DMS114 treated with DMSO at 0.1 percent for 48 hours (cell line): ENCODE measurements at regions not wholly inside any gene's neighbourhood (a gene's known extent, or its start where the extent isn't known, plus 50 kb on each side); places are given as distances from the start of the nearest gene placed in this dataset.
"Not testable (repeated sequence)": the region's sequence is repeated elsewhere in the genome, so short reads cannot be mapped to it uniquely, and the experiment has no call there.

Experiments used
- DNase-seq: peaks from one replicate; lab custom pipeline; 2025; ENCODE audit not compliant: unreplicated experiment; lab: John Stamatoyannopoulos, UW

DNA sequence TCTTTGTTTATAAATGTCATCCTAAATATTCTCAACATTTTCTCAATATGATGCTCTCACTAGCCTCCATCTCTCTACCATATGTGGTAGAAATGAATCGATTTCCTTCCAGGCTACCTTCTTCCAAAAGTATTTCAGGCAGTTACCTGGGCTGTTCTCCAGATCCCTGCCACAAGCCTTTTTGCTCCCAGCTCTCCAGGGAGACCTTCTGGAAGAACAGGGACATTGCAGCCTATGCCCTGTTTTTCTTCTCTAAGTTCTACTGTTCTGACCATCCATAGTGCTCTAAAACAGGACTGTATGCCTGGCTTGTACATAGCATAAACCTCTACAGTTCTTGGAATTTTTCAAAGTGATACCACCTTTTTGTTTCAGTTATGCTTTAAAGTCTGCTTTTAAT lies 552.8 kb downstream of the ANKRD7 start:
- no peak for DNase-seq

DNA sequence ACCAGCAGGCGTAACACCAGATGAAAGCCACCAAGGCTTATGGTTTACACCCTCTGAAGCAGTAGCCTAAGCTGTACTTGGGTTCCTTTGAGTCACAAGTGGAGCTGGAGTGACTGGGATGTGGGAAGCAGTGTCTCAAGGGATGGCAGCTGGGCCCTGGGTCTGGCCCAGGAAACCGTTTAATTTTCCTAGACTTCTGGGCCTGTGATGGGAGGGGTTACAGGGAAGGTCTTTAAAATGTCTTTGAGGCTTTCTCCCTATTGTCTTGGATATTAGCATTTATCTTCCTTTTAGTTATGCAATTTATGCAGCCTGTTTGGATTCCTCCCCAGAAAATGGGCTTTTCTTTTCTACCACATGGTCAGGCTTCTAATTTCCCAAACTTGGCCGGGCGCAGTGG lies 568.2 kb downstream of the ANKRD7 start:
- DNase-seq, result no peak

DNA sequence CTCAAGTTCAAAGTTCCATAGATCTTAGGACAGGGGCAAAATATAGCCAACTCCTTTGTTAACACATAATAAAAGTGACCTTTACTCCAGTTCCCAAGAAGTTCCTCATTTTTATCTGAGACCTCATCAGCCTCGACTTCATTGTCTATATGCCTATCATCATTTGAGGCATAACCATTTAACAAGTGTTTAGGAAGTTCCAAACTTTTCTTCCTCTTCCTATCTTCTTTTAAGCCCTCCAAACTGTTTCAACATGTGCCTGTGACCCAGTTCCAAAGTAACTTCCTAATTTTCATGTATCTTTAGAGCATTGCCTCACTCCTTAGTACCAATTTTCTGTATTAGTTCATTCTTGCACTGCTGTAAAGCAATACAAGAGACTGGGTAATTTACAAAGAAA lies 569.1 kb downstream of the ANKRD7 start:
- DNase-seq, result no peak

DNA sequence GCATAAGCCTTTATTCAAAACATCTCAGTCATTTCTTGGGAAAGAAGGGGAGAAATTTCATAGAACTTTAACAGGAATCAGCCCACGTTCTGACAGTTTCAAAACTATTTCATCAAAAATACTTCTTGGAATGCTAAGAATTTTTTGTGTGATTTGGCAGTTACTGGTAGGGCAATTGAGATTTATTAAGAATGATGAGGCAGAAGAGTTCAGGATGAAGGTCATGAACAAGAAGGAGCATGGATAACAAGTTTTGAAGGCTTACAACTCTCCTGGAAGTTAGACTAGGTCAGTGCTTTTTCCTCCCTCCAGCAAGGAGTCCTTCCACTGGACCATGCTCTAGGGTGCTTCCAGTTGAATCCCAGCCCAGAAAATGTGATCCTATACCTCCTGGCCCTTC lies 569.9 kb downstream of the ANKRD7 start:
- DNase-seq, result no peak

DNA sequence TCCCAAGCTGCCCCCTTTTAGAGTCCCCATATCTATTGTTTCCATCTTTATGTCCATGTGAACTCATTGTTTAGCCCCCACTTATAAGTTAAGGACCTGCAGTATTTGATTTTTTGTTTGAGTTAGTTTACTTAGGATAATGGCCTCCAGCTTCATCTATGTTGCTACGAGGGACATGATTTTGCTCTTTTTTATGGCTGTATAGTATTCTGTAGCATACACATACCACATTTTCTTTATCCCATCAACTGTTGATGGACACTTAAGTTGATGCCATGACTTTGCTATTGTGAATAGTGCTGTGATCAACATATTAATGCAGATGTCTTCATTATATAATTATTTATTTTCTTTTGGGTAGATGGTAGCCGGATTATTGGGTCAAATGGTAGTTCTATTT lies 576.9 kb downstream of the ANKRD7 start:
- DNase-seq, result no peak

DNA sequence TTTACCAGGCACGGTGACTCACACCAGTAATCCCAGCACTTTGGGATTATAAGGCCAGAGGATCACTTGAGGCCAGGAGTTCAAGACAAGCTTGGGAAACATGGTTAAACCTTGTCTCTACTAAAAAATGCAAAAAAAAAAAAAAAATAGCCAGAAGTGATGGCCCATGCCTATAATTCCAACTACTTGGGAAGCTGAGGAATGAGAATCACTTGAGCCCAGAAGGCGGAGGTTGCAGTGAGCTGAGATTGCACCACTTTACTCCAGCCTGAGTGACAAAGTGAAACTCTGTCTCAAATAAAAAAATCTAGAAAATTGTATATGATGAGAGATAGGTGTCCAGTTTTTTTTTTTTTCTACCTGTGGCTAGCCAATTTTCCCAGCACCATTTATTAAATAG lies 578.2 kb downstream of the ANKRD7 start:
- no peak for DNase-seq

DNA sequence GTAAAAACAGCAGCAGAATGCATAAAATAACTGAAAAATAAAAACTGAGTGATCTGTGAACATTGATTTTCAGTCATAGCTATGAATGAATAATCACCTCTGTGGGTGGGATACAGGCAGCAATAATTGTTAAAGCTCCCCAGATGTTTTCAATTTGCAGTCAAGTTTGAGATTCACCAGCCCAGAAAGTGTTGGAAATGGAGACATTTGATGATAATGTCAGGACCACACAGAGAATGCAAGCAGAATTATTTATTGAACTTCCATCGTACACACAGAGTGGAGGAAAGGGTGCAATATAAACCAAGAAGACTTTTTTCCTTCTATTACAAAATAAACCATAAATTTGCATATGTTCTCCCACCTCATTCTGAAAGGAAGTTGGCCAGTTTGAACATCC lies 601.7 kb downstream of the ANKRD7 start:
- DNase-seq, result no peak

DNA sequence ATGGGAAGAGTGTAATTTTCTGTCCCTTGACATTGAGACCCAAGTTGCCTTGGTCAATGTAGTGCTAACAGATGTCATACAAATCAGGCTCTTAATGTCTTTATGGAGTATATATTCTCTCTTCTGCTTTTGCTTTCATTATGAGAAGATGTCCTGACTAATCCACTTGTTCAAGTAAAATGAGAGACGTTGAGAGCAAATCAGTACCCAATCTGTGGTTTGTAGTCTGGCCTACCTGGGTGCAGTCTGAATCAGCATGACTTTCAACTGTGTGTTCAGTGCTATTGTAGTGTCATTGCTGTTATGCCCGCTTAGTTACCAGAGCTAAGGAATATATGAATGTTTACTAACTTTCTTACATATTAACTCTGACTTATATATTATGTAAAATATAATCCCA lies 612.4 kb downstream of the ANKRD7 start:
- DNase-seq, result no peak

DNA sequence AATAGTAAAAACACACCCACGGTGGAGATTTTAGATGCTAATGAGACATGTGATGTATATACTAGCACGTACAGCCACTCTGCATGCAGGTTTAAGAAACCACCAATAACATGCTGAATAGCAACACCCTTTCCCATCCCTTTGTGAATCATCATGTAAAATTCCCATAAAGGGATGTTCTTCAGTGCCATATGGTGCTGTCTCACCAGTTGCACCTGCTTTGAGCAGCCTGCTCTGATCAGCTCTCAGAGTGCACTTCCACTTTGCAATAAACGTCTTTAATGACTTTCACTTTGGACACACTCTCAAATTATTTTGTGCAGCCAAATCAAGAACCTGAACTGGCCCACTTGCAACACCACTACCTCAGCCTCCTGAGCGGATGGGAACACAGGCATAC lies 615.0 kb downstream of the ANKRD7 start:
- no peak for DNase-seq

DNA sequence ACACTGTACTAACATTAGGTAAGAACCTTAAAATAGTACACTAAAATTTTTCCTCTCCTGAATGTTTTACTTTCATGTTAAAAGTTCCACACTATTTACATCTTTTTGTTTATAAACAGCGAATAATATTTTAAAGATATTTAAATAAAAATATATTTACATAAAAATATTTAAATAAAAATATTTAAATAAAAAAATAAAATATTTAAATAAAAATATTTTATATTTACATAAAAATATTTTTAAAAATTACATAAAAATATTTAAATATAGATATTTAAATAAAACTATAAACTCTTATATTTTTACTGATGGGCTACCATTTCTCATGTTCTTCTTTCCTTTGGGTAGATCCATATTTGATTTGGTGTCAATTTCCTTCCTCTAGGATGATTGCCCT lies 619.0 kb downstream of the ANKRD7 start:
- no peak for DNase-seq

DNA sequence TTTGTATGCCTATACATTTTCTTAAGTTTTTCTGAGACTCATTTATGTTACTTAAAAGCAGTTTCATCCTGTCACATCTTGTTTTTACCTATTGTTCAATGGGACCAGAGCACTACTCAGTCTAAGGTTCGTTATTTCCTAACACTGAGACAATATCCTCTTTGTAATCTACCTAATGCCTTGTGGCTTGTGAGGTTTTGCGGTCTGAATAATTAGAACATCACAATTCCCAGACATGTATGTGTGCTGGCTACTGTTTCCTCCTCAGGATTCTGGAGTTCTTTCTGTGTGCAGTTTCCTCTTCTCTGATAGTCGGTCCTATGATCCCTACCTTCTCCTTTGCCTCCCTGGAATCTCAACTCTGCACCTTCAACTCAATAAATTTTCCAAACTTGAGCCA lies 620.2 kb downstream of the ANKRD7 start:
- no peak for DNase-seq

DNA sequence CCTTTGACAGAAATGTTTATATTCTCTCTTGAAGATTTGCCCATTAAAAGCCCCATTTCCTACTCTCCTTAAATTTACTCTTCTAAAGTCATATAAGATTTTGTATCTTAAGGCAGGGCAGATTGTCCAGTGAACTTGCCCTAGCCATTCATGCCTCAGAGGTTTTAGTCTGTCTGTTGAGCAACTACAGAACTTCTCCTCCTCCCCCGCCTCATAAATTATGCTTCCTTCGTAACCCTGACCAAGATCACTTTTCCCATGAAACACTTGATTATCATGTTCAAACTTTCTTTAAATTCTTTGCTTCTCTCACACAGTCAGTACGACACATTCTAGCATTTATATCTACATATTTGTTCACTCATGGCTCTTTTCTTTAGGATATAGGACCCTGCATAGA lies 621.3 kb downstream of the ANKRD7 start:
- DNase-seq, result no peak

DNA sequence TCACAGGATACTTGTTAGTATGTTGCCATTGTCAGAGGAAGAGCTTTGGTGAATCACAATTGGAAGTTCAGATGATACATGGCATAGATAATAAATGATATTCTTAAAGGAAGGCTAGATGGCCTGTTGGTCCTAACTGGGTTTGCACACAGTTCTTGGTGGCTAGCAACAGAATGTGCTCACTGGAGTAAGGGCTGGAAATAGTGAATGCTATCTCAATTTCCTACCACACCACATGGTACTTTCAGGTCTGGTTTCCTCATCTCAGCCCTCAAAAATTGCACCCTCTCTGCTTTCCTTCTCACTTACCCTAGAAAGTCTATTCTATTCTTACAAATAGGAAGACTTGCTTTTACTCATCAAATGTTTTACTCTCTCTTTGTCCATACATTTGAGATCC lies 622.5 kb downstream of the ANKRD7 start:
- DNase-seq, result no peak

DNA sequence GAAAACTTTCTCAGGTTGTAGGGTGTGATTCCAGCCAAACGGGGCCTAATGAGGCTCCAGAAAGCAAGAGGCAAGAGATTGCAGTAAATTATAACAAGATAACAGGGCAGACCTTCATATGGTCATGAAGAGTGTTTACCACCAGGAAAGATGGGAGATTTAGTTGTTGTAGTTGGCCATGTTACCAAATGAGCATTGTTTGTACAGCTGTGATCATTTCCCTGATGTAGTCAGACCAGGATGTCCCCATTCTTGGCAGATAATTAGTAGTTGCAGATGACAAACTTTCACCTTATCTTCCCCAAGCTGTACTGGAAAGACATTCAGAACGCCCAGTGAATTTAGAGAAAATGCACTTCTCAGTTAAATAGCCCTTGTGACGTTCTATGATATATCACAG lies 630.8 kb downstream of the ANKRD7 start:
- no peak for DNase-seq

DNA sequence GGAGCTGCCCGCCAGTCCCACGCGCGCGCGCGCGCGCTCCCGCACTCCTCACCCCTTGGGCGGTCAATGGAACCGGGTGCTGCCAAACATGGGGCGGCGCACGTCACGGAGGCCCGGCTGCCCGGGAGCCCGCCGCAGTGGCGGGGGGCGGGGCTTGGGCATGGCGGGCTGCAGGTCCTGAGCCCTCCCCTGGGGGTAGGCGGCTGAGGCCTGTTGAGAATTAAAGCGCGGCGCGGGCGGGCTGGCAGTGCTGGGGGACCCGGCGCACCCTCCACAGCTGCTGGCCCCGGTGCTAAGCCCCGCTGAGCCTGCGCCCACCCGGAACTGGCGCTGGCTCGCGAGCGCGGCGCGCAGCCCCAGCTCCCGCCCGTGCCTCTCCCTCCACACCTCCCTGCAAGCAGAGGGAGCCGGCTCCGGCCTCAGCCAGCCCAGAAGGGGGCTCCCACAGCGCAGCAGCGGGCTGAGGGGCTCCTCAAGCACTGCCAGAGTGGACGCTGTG lies 634.2 kb downstream of the ANKRD7 start:
- DNase-seq, result no peak

DNA sequence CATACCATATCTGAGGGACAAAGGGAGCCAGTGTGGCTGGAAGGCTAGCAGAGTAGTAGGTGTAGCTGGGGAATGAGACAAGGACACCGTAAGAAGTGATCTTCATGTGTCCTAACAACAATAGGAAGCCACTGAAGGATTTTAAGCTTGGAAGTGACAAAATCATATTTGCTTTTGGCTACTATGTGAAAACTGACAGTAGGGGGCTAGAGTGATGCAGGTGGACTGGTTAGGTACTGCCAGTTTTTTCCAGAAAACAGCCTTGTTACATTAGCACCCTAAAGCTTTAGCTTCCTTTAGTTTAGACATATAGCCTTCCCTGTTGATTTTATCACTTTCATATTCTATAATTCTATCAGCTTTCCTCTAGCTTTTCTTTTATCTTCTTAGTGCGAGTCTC lies 637.1 kb downstream of the ANKRD7 start:
- no peak for DNase-seq

DNA sequence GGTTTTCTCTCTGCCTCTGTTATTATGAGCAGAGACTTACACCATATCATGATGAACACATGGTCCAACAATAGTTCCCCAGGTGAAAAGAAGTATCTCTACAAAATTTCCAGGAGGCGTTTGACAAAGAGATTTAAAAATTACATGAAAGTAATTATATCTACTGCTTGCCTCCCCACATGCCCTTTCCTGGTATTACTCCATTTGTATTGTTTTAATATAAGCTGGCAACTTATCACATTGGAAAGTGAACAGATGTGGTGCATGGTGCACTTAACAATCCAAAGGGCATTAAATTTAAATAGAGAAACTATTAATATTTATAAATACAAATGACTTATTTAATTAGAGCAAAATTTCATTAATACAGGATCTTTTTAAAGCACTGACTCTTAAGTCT lies 638.2 kb downstream of the ANKRD7 start:
- DNase-seq, result no peak

DNA sequence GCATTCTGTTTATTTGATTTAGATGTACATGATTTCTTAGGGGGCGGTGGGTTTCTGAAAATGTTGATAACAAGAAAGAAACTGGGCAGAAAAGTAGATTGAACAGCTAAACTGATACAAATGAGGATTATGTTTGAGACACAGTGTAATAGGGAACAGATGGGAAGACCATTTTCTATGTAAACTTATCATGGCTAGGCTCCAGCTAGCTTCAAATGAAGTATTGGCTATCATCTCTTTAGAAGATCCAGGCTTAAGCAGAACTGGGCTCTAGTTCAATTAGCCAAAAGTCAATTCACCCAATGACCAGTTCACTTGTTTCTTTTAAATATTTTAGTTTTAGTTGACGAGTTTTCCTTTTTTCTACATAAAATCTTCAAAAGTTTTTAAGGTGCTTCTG lies 639.5 kb downstream of the ANKRD7 start:
- DNase-seq, result no peak

DNA sequence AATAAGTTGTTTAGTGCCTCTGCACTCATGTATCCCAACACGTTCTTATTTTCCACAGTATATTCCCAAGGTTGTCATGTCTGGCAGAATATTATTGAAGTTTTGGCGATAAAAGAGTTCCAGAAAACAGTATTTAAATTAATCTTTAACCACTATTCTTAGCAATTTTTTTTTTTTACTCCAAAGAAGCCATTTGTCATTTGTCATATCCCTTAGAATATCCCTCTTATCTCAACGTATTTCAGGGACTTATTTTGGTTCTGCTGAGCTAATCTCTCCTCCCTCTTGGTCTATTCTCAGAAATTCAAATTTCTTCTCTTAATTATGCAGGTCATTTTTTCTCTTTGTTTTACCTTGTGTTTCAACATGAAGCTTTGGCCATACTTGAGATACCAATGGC lies 643.4 kb downstream of the ANKRD7 start:
- no peak for DNase-seq

DNA sequence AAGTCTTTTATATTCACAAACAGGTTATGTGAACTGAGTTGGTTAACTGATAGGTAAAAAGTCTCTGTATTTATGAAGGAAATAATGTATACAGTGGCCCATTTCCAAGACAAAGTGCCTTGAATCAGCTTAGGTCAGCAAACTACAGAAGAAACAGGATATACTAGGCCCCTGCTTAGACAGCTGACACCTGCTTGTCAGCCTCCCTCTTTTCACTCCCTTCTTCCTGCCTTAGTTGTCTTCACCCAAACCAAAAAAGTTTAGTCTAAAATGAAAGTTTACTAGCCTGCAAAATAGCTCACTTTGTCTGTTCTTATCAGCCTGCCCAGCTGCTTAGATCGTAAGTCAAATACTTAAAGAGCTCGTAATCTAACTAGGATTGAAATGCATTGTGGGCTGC lies 644.6 kb downstream of the ANKRD7 start:
- DNase-seq, result not testable (repeated sequence)

DNA sequence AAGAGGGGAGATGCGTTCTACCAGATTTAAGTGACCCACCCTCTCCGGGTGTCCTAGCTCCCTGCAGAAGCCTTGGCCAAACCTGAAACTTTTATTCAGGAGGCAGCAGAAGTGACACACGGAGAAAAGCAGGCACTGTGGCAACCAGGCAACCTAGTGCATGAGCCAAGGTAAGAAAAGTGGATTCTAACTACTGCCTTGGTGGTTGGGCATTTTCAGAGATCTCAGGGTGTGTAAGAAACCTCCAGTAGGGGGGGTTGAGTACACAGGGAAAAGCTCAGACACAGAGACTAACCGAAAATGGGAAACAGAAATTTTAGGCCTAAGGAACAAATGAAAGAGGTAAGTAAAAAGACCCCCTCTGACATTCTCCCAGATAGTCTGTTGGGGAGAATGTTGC lies 645.7 kb downstream of the ANKRD7 start:
- no peak for DNase-seq

DNA sequence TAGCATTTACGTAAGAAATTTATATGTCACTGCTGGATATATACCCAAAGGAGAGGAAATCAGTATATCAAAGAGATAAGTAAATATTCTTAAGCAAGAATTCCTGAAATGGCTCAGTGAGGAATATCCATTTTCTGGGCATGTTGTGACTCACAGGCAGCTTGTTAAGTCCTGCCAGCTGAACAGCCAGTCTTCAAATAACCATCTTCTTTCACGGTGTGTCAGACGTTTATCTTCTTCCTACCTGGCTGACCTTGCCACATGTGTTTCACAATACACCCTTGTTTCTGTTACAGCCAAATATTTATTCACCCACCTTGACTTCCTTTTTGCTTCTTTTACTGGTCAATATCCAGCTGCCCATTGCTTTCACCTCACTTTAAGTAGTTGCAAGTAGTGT lies 648.1 kb downstream of the ANKRD7 start:
- DNase-seq, result no peak

DNA sequence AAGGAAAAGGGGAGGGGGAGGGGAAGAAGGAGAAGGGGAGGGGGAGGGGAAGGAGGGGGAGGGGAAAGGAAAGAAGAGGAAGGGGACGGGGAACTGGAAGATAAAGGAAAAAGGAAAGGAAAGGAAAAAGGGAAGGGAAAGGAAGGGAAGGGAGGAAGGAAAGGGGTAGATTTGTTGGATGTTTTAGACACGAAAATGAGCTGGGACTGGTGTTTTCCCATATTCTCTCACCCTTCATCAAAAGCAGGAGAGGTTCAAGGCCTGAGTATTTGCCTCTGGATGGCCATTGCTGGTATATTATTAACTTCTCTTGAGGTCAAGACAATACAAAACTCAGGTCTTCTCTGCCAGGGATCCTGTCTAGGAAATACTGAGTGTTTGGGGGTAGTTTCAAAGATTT lies 652.7 kb downstream of the ANKRD7 start:
- DNase-seq, result no peak

DNA sequence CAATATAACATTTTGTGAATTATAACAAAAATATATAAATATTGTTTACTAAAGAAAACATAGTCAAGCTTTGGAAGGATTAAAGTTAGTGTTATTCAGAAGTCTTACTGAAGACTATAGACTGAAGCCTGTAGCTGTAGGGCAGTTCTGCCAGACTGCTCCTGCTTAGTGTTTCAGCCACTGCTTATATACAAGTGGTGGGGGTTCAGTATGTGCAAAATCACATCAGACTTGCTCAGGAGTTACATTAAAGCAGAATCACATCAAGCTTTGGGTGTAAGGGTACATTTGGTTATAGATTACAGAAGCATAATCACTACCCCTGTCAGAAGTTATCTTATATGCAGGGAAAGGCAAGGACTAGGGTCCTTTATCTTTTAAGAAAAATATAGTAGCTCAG lies 653.8 kb downstream of the ANKRD7 start:
- no peak for DNase-seq
